A549 (cell line): ENCODE measurements at regions not wholly inside any gene's neighbourhood (a gene's known extent, or its start where the extent isn't known, plus 50 kb on each side); places are given as distances from the start of the nearest gene placed in this dataset.

Source experiments
- CBX2 ChIP-seq: fragments of 200-600 bp; sonication (generic); IDR thresholded peaks from 2 replicates; pipeline ENCODE4 v1.6.1; 2016; ENCODE audit warnings: low read depth, mild to moderate bottlenecking, borderline replicate concordance
- JUN ChIP-seq, 2 experiments: fragments of >200 bp; sonication (Bioruptor Twin); formaldehyde crosslinking; IDR thresholded peaks; 2 replicates in 1 of 2; 3 replicates in 1 of 2; pipeline ENCODE4 v1.6.1; 2016 to 2017
- NFE2L2 ChIP-seq: fragments of 150-350 bp; conservative IDR thresholded peaks from 2 replicates; pipeline ENCODE4 v1.6.1; 2014; ENCODE audit warnings: low read length
- POLR2A ChIP-seq: IDR thresholded peaks from 2 replicates; pipeline ENCODE4 v1.6.1; 2012; ENCODE audit warnings: mild to moderate bottlenecking, low read length
- RFX5 ChIP-seq: fragments of 450-650 bp; IDR thresholded peaks from 2 replicates; pipeline ENCODE4 v1.7.1; 2014; ENCODE audit warnings: antibody characterized with exemption, mild to moderate bottlenecking, moderate library complexity
- TF ChIP-seq, protein P1 (sequence below): fragments of >200 bp; sonication (Bioruptor Twin); formaldehyde crosslinking; IDR thresholded peaks from 3 replicates; pipeline ENCODE4 v1.5.1; 2016

- TF ChIP-seq POLR2A = no peak
- TF ChIP-seq, protein P1, sequence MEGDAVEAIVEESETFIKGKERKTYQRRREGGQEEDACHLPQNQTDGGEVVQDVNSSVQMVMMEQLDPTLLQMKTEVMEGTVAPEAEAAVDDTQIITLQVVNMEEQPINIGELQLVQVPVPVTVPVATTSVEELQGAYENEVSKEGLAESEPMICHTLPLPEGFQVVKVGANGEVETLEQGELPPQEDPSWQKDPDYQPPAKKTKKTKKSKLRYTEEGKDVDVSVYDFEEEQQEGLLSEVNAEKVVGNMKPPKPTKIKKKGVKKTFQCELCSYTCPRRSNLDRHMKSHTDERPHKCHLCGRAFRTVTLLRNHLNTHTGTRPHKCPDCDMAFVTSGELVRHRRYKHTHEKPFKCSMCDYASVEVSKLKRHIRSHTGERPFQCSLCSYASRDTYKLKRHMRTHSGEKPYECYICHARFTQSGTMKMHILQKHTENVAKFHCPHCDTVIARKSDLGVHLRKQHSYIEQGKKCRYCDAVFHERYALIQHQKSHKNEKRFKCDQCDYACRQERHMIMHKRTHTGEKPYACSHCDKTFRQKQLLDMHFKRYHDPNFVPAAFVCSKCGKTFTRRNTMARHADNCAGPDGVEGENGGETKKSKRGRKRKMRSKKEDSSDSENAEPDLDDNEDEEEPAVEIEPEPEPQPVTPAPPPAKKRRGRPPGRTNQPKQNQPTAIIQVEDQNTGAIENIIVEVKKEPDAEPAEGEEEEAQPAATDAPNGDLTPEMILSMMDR = no peak
- TF ChIP-seq CBX2 = no peak
- TF ChIP-seq NFE2L2 = no peak
- no peak for TF ChIP-seq JUN (IDR thresholded peaks at IDR 0.05)
- no peak for TF ChIP-seq RFX5
Observed at GRCh38 chr14:58796242-58797009, 158.7 kb downstream of the DACT1 start.
